Fibroblast of villous mesenchyme (primary cell): ENCODE measurements at regions not wholly inside any gene's neighbourhood (a gene's known extent, or its start where the extent isn't known, plus 50 kb on each side); places are given as distances from the start of the nearest gene placed in this dataset.
A peak's percentile ranks its signal among the peaks of the same experiment; 100 is the strongest.

Source experiments
- DNase-seq: peaks from one replicate; pipeline ENCODE4 v3.0.0-alpha.2; 2010; ENCODE audit warnings: low read depth
- H3K4me3 ChIP-seq: 2 replicates; pipeline ENCODE4 v1.5.1; 2011; ENCODE audit warnings: low read depth, mild to moderate bottlenecking, low read length
- CTCF ChIP-seq: IDR thresholded peaks from 2 replicates; pipeline ENCODE4 v1.5.1; 2012; ENCODE audit warnings: low read depth, mild to moderate bottlenecking, low read length; ENCODE audit not compliant: insufficient read depth

DNA sequence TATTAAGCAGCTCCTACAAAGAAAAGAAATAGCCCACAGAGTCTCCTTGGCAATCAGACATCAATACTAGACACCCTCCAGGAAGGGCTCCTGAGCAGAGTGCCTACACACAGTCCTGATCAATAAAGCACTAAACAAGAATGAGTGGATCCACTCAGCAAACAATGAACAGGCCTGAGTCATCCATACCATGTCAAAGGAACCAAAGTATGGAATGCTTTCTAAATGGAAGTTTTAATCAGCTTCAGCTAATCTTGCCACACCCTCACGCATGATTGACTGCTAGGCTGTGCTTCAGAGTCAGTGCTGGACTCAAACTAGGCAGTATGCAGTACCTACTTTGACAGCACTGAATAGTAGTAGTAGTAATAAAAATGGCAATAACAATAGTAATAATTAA is 392.7 kb upstream of the HTR2A start:
- no peak for DNase-seq
- no peak overlapping the region for H3K4me3 ChIP-seq
- TF ChIP-seq CTCF = no peak

DNA sequence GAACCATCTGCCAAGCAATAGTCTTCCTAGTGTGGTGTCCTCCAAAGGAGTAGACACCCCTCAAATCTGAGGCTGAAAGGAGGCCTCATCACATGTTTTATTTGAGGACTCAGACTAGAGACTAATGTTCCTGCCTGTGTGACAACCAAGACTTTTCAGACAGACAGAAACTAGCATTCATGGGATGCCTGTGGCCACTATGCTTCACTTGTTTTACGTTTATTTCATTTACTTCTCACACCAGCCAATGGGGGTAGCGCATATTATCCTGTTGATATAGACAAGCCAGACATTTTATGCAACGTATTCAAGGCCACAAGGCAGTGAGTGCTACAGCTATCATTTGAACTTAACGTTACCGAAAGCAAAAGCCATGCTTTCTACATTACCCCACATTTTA is 391.7 kb upstream of the HTR2A start:
- no peak overlapping the region for H3K4me3 ChIP-seq
- no peak for DNase-seq
- no peak for TF ChIP-seq CTCF

- no peak overlapping the region for H3K4me3 ChIP-seq
- no peak for TF ChIP-seq CTCF
- DNase-seq = no peak
These were observed 390.5 kb upstream of the HTR2A start for GRCh38 chr13:47287291-47287751.

DNA sequence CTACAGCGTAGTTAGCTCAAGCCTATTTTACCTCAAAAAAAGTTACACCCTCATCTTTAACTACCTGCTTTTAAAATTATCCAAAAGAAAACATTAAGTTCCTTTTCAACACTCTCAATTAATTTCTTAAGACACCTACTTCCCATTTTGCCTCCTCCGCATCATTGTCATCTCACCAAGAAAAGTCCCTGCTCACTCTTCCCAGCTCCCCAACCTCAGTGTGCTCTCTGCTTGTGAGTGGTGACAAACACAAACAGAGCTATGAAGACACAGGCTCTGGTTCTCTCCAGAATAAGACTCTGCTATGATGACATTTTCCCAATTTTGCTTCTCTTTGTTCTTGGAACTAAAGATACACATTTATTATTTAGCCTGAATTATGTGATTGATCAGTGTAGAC is 385.1 kb upstream of the HTR2A start:
- no peak for DNase-seq
- TF ChIP-seq CTCF = no peak
- no peak overlapping the region for H3K4me3 ChIP-seq

DNA sequence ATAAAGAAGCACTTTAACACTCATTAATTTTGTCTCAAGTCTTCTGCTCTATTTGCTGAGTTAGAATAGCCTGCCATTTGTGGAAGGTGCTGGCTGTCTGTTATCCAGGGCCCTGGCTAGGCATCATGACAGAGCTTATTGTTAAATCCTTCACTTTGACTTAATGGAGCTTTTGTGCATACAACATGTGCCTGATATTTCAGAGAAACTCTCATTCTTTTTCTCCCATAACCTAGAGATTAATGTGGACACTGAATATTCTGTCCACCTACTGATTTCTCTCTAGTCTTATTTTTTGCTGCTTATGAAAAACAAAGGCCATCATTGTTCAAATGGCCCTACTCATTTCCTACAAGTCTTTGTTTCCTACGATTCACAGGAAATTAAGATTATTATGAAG is 383.1 kb upstream of the HTR2A start:
- DNase-seq = no peak
- no peak for TF ChIP-seq CTCF
- H3K4me3 ChIP-seq = no peak overlapping the region

DNA sequence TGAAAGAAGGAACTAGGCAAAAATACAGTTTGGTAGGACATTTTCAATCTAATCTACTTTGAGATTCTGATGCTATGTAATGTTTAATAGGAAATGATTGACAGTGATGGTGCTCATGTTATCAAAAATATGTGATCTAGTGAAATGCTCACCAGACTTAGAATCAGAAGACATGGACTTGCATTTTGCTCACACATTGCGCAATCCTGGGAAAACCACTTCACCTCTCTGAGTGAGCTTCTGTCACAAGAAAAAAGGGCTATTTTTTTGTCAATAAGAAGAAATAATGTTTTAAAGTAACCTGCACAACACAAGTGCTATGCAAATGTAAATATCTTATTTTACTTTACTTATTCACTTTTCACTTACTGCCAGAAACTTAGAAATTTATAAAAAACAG is 380.9 kb upstream of the HTR2A start:
- DNase-seq = peak; percentile 21
- H3K4me3 ChIP-seq = no peak overlapping the region
- TF ChIP-seq CTCF = no peak

DNA sequence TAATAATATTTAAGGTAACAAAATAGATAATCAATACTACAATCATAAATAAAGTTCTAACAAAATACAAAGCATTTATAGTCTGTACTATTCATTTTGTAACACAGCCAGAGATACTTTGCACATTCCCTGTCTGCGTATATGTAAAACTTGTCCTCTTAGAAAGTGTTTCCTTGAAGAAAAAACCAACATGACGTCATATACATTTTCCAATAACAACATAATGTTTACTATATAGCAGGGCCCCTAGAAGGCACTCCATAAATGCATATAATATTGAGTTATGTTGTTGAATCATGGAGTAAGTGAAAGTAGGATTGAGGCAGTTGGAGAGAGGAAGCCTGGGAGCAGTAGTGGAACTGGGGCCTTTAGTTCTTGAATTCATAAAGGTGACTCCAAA is 371.4 kb upstream of the HTR2A start:
- H3K4me3 ChIP-seq = no peak overlapping the region
- DNase-seq = no peak
- TF ChIP-seq CTCF = no peak
